Esophagus muscularis mucosa (tissue), 4 donors: ENCODE measurements at regions not wholly inside any gene's neighbourhood (a gene's known extent, or its start where the extent isn't known, plus 50 kb on each side); places are given as distances from the start of the nearest gene placed in this dataset.

Experiments
- EP300 ChIP-seq: sonication (generic); formaldehyde crosslinking; IDR thresholded peaks from one replicate; pipeline ENCODE4 v1.6.1; 2017; ENCODE audit warnings: antibody characterized with exemption
- POLR2AphosphoS5 ChIP-seq, 2 donors: sonication (generic); formaldehyde crosslinking; IDR thresholded peaks; one replicate each; pipeline ENCODE4 v1.6.1; 2017; ENCODE audit warnings: antibody characterized with exemption in 2 of 2
- TF ChIP-seq, protein P1 (sequence below), 3 experiments: fragments of 200-600 bp in 2 of 3; fragments of 450-650 bp in 1 of 3; sonication (generic) in 2 of 3; IDR thresholded peaks; one replicate each; pipeline ENCODE4 v1.5.1; 2017 to 2019; ENCODE audit warnings: antibody characterized with exemption in 3 of 3, mild to moderate bottlenecking in 2 of 3, moderate library complexity in 1 of 3

DNA sequence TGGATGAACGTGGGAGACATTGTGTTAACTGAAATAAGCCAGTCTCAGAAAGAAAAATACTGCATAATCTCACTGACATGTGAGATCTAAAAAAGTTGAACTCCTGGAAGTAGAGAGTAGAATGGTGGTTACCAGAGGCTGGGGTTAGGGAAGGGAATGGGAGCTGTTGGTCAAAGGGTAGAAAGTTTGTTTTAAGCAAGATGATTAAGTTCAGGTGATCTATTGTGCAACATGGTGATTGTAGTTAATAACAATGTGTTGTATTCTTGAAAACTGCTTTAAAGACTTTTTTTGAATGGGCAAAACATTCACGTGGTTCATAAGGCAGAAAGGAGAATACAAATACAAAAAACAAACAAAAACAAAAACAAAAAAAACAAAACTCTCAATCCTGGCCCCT is 460.4 kb upstream of the TBX3 start:
- TF ChIP-seq, protein P1, sequence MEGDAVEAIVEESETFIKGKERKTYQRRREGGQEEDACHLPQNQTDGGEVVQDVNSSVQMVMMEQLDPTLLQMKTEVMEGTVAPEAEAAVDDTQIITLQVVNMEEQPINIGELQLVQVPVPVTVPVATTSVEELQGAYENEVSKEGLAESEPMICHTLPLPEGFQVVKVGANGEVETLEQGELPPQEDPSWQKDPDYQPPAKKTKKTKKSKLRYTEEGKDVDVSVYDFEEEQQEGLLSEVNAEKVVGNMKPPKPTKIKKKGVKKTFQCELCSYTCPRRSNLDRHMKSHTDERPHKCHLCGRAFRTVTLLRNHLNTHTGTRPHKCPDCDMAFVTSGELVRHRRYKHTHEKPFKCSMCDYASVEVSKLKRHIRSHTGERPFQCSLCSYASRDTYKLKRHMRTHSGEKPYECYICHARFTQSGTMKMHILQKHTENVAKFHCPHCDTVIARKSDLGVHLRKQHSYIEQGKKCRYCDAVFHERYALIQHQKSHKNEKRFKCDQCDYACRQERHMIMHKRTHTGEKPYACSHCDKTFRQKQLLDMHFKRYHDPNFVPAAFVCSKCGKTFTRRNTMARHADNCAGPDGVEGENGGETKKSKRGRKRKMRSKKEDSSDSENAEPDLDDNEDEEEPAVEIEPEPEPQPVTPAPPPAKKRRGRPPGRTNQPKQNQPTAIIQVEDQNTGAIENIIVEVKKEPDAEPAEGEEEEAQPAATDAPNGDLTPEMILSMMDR (IDR thresholded peaks at IDR 0.05), result no peak
- TF ChIP-seq POLR2AphosphoS5 (IDR thresholded peaks at IDR 0.05), result no peak
- no peak for TF ChIP-seq EP300
